ENCODE measurements at regions not wholly inside any gene's neighbourhood (a gene's known extent, or its start where the extent isn't known, plus 50 kb on each side); places are given as distances from the start of the nearest gene placed in this dataset.

DNA sequence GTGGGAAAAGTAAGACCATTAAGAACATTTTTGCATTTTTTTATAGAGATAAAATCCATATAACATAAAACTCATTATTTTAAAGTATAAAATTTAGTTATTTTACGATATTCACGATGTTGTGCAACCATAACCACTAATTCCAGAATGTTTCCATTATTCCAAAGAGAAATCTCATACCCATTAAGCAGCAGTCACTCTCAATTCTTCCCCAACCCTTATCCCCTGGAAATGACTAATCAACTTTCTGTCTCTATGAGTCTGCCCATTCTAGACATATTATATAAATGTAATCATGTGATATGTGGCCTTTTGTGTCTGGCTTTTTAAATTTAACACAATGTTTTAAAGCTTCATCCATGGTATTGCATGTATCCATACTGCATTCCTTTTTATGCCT, 115.6 kb upstream of the ADAMTSL1 start:
- DNase-seq, result no peak

GRCh38 chr9:18359335-18359734, 114.6 kb upstream of the ADAMTSL1 start:
- no peak for DNase-seq

- no peak for DNase-seq
These were observed 113.9 kb upstream of the ADAMTSL1 start for GRCh38 chr9:18360005-18360404.

GRCh38 chr9:18361646-18362045, 112.3 kb upstream of the ADAMTSL1 start:
- DNase-seq, result no peak

- DNase-seq, result no peak
These were observed 111.8 kb upstream of the ADAMTSL1 start for GRCh38 chr9:18362166-18362565.

GRCh38 chr9:18362901-18363685, 110.9 kb upstream of the ADAMTSL1 start:
- no peak for DNase-seq

DNA sequence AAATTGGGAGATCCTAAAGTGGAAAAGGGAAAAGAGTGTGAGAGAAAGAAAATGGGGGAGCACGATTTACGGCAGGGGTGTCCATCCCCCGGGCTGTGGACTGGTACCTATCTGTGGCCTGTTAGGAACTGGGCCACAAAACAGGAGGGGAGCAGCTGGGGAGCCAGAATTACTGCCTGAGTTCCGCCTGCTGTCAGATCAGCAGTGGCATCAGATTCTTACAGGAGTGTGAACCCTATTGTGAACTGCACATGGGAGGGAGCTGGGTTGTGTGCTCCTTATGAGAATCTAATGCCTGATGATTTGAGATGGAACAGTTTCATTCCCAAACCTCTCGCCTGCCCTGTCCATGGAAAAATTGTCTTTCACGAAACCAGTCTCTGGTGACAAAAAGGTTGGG, 108.3 kb upstream of the ADAMTSL1 start:
- no peak for DNase-seq

GRCh38 chr9:18366184-18366583, 107.8 kb upstream of the ADAMTSL1 start:
- no peak for DNase-seq

- DNase-seq, result no peak
These were observed 105.7 kb upstream of the ADAMTSL1 start for GRCh38 chr9:18368206-18368605.

DNA sequence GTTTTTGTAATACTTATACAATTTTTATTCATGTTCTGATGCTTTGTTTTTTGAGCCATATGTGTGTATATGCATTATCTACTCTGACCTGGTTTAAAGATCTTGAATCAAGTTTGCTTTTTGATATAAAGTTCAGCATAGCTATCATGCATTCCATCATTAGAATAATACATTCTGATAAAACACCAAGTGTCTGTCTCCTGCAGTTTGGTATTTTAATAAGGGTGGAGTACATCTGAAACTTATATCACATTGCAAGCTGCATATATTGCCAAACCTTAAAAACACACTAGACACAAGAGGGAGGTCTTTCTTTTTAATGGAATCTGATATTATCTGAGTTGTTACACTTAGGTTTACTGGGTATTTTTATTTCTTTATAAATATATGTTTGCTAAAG, 102.8 kb upstream of the ADAMTSL1 start:
- DNase-seq, result no peak

DNA sequence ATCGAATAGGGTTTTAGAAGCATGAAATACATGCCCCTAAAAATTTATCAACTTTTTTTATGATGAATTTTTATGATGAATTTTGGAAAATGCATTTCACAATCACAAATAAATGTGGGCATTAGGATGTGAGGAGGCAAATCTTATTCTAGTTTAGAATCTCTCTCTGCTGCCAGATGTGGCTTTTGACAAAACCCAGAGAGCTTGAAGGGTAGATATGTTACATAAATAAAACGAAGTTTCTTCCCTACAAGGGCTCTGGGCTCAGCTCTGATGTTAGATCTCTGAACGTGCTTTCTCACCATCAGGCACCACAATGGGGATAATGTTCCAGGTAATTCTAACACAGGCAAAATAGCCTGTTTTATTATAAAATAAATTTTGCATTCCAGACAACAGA, 102.3 kb upstream of the ADAMTSL1 start:
- DNase-seq, result no peak

GRCh38 chr9:18379073-18379811, 94.7 kb upstream of the ADAMTSL1 start:
- no peak for DNase-seq

- no peak for DNase-seq
These were observed 91.7 kb upstream of the ADAMTSL1 start for GRCh38 chr9:18382243-18382642.

DNA sequence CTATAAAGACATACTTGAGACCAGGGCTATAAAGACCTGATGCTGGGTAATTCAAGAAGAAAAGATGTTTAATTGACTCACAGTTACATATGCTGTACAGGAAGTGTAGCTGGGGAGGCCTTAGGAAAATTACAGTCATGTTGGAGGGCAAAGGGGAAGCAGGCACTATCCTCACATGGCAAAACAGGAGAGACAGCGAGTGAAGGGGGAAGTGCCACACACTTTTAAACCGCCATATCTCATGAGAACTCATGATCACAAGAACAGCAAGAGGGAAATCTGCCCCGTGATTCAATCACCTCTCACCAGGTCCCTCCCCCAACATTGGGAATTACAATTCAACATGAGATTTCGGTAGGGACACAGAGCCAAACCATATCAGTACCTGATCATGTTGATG, 89.9 kb upstream of the ADAMTSL1 start:
- no peak for DNase-seq

DNA sequence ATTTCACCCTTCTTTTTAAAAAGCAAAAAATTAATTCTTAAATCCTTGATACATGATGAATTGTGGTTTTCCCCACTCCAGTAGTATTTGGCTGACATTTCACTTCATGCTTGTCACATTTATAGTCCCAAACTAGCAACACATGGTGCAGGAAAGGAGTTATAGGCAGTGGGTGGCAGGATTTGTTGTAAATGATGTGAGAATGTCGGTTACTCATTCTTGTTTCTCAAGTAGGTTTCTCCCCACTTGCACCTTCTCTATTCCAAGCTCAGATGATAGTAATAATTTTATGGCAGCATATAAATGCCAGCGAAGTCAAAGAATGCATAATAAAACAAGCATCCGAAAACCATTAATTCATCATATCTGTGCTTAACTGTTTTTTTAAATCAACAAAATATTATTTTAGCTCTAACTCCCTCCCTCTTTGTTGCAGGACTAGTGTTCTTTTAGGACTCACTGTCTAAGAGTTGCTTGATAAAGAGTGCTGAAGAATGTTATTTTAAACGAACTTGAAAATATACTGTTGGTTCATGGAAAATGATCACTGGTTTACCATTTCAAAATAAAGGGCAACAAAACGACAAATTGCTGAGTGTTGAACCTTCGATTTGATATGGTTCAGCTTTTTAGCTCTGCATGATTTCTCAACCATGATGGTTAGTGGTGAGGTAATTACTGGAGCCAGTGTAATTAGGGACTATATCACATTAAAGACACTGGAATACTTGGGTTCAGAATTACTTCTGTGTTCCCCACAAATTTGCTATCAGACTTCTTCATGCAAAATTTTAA, 88.1 kb upstream of the ADAMTSL1 start:
- no peak for DNase-seq

GRCh38 chr9:18390393-18390792, 83.6 kb upstream of the ADAMTSL1 start:
- no peak for DNase-seq

GRCh38 chr9:18393340-18394130, 80.4 kb upstream of the ADAMTSL1 start:
- DNase-seq, result no peak

- DNase-seq, result no peak
These were observed 79.1 kb upstream of the ADAMTSL1 start for GRCh38 chr9:18394847-18395351.

GRCh38 chr9:18396102-18396728, 77.7 kb upstream of the ADAMTSL1 start:
- no peak for DNase-seq

DNA sequence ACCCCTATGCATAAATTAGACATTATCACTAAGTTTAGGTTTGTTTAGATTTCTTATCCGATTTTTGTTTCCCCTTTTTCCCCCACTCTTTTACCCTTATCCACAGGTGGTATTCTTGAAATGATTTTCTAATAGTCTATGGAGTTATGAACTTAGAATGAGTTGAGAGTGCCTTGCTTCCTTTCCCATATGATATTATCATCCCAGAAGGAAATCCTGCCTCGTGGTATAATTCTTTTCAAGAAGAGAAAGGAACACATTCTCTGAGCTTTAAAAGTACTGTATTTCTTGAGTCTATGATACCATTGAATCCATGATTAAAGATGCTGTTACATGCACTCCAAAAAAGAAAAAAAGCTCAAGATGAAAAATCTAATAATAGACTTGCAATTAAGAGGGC, 76.9 kb upstream of the ADAMTSL1 start:
- DNase-seq, result no peak

DNA sequence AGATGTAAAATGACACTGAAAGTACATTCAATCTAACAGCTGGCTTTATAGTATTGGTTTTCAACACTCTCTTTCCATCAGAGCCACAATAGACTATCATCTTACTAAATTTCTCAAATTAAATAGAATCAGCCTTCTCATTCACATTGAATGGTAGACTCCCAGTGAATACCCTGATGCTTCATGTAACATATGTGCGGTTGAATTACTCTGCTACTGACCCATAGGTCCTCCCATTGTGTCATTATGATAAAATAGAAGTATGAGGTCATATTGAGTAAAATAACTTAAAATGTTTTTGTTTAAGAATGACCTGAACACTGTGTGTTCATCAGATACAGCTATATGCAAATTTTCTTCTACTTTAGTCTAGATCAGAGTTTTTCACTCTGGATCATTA, 75.9 kb upstream of the ADAMTSL1 start:
- no peak for DNase-seq

GRCh38 chr9:18404434-18405029, 69.4 kb upstream of the ADAMTSL1 start:
- DNase-seq, result no peak
